Body of pancreas (tissue), 4 donors: ENCODE measurements at regions not wholly inside any gene's neighbourhood (a gene's known extent, or its start where the extent isn't known, plus 50 kb on each side); places are given as distances from the start of the nearest gene placed in this dataset.

ENCODE experiments used
- ATAC-seq: fragments of 150-250 bp; one replicate; pipeline ENCODE4 v1.9.1; 2016
- DNase-seq, 4 donors: peaks; one replicate each; pipeline ENCODE4 v3.0.0-alpha.2; 2019
- H3K27ac ChIP-seq, 4 donors: fragments of 200-600 bp; sonication (generic); 1 replicate in 3 of 4; 2 replicates in 1 of 4; pipeline versions ENCODE4 v1.5.1 to v1.6.1; 2016 to 2019; ENCODE audit warnings: mild to moderate bottlenecking in 1 of 4, mixed read lengths in 1 of 4, moderate library complexity in 1 of 4
- H3K27me3 ChIP-seq, 2 donors: fragments of 200-600 bp; sonication (generic); one replicate each; pipeline ENCODE4 v1.6.0; 2016; ENCODE audit warnings: mild to moderate bottlenecking in 1 of 2
- H3K36me3 ChIP-seq, 2 donors: fragments of 200-600 bp; sonication (generic); replicated peaks in 1 of 2; 2 replicates each; pipeline ENCODE4 v1.5.1; 2016; ENCODE audit warnings: low read depth in 2 of 2; ENCODE audit not compliant: insufficient read depth in 1 of 2
- H3K4me1 ChIP-seq: fragments of 200-600 bp; sonication (generic); one replicate; pipeline ENCODE4 v1.6.0; 2016
- H3K4me3 ChIP-seq, 2 donors: fragments of 200-600 bp; sonication (generic); 1 replicate in 1 of 2; 2 replicates in 1 of 2; pipeline ENCODE4 v1.5.1; 2016 to 2019
- H3K9me3 ChIP-seq, 3 donors: fragments of 200-600 bp; sonication (generic); 1 replicate in 2 of 3; 2 replicates in 1 of 3; pipeline ENCODE4 v1.5.1; 2016
- CTCF ChIP-seq, 7 experiments: fragments of 450-650 bp in 4 of 7; fragments of 200-600 bp in 3 of 7; sonication (generic) in 3 of 7; IDR thresholded peaks; one replicate each; pipeline ENCODE4 v1.5.1; 2016 to 2019; ENCODE audit warnings: antibody characterized with exemption in 7 of 7
- POLR2A ChIP-seq, 3 donors: fragments of 450-650 bp; IDR thresholded peaks; one replicate each; pipeline ENCODE4 v1.6.1; 2016; ENCODE audit warnings: antibody characterized with exemption in 3 of 3, mild to moderate bottlenecking in 2 of 3
- WGBS, 2 donors: methylation state at CpG; one replicate each; pipeline ENCODE4 v1.1.5; 2017; 5-methylcytosine and 5-hydroxymethylcytosine counted together
- intact Hi-C: fragments of 100-400 bp; cut with DNase I; formaldehyde crosslinking; loops from one replicate; pipeline ENCODE4 v1.15.1; 2023

DNA sequence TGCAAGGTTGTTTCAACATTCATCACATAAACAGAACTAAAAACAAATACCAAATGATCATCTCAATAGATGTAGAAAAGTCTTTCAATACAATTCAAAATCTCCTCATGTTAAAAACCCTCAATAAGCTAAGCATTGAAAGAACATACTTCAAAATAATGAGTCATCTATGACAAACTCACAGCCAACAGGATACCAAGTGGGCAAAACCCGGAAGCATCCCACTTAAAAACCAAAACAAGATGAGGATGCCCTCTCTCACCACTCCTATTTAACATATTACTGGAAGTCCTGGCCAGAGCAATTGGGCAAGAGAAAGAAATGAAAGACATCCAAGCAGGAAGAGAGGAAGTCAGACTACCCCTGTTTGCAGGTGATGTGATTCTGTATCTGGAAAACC lies 992.2 kb upstream of the PIK3C3 start:
- H3K9me3 ChIP-seq = no peaks in the 10 kb centered on the region
- no peak for DNase-seq
- no peak overlapping the region for H3K4me3 ChIP-seq
- ATAC-seq = no peak
- H3K4me1 ChIP-seq = no peaks in the 10 kb centered on the region
- no peak overlapping the region for H3K27ac ChIP-seq
- TF ChIP-seq CTCF (IDR thresholded peaks at IDR 0.05) = no peak
- no peak for TF ChIP-seq POLR2A (IDR thresholded peaks at IDR 0.05)
- WGBS, 2 donors = 32 to 60% methylated on average over 1 of the region's 1 CpG
- no peaks in the 10 kb centered on the region for H3K36me3 ChIP-seq
- H3K27me3 ChIP-seq = no peaks in the 10 kb centered on the region
- intact Hi-C loops = no loop called here

DNA sequence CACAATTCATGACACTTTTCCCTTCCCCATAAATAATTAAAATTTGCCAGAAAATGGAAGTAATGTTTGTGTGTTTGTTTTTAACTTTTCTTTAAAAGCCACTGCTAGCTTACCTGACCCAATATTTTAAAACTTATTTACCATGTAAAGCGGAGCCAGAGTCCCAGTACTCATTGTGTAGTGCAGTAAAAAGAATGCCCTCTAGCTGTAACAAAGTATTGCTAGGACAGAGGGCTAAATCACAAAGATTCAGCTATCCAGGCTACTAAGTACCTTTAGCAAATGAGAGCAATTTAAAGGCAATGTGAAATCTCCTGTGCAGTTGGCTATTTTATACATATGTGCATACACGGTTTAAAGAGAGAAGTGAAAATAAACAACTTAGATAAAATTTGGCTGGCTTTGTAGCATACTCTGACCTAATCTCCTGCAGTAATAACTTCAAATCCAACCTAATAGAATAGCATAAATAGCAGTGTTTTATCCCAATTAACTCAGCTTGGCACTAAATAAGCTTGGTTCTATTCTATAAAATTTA lies 997.4 kb upstream of the PIK3C3 start:
- H3K27ac ChIP-seq = no peak overlapping the region
- intact Hi-C loops = no loop called here
- H3K4me1 ChIP-seq = no peaks in the 10 kb centered on the region
- TF ChIP-seq CTCF (IDR thresholded peaks at IDR 0.05) = no peak
- no peak for TF ChIP-seq POLR2A (IDR thresholded peaks at IDR 0.05)
- ATAC-seq (no peak), DNase-seq (no peak)
- no peaks in the 10 kb centered on the region for H3K9me3 ChIP-seq
- no peak overlapping the region for H3K4me3 ChIP-seq
- 34 to 43% methylated on average over 2 of the region's 2 CpGs for WGBS, 2 donors
- H3K27me3 ChIP-seq = no peaks in the 10 kb centered on the region
- H3K36me3 ChIP-seq = no peaks in the 10 kb centered on the region

DNA sequence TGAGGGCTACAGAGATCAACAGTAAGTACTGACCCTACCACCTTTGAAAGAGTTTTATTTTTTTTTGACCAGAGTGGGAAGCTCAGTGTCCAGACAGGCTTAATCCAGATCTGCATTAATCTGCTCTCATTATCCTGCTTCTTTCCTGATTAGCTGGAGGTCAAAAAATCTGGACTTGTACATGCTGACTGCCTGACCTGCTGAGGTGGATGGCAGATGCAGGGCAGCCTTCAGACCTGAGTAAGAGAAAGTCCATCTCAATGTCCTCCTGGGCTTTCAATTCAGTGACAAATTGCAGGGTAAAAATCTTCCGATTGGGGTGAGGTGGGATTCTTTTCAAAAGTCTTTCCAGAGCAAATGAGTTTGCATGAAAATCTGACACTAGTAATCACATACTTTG lies 998.8 kb upstream of the PIK3C3 start:
- ATAC-seq = no peak

GRCh38 chr18:40955351-40955750 lies 999.7 kb upstream of the PIK3C3 start:
- no peak for ATAC-seq
- H3K36me3 ChIP-seq = no peaks in the 10 kb centered on the region
- no peak overlapping the region for H3K4me3 ChIP-seq
- DNase-seq = no peak
- no peaks in the 10 kb centered on the region for H3K9me3 ChIP-seq
- no peak for TF ChIP-seq POLR2A (IDR thresholded peaks at IDR 0.05)
- no peak for TF ChIP-seq CTCF (IDR thresholded peaks at IDR 0.05)
- WGBS, 2 donors = 19 to 45% methylated on average over 2 of the region's 2 CpGs
- no peaks in the 10 kb centered on the region for H3K4me1 ChIP-seq
- H3K27me3 ChIP-seq = no peaks in the 10 kb centered on the region
- intact Hi-C loops = no loop called here
- no peak overlapping the region for H3K27ac ChIP-seq

More for the DNA sequence above, 998.8 kb upstream of the PIK3C3 start:
- TF ChIP-seq CTCF (IDR thresholded peaks at IDR 0.05) = no peak
- TF ChIP-seq POLR2A (IDR thresholded peaks at IDR 0.05) = no peak
- no peak for DNase-seq
- no peak overlapping the region for H3K27ac ChIP-seq
- no peaks in the 10 kb centered on the region for H3K36me3 ChIP-seq
- no peak overlapping the region for H3K4me3 ChIP-seq
- no peaks in the 10 kb centered on the region for H3K9me3 ChIP-seq
- no peaks in the 10 kb centered on the region for H3K4me1 ChIP-seq
- H3K27me3 ChIP-seq = no peaks in the 10 kb centered on the region
- intact Hi-C loops = no loop called here
- WGBS, 2 donors = 29 to 35% methylated on average over 1 of the region's 1 CpG

- no peaks in the 10 kb centered on the region for H3K27me3 ChIP-seq
- no peak overlapping the region for H3K4me3 ChIP-seq
- no peaks in the 10 kb centered on the region for H3K9me3 ChIP-seq
- TF ChIP-seq POLR2A (IDR thresholded peaks at IDR 0.05) (no peak), CTCF (IDR thresholded peaks at IDR 0.05) (no peak)
- WGBS, 2 donors = 40 to 55% methylated on average over 10 of the region's 10 CpGs
- no peaks in the 10 kb centered on the region for H3K36me3 ChIP-seq
- H3K27ac ChIP-seq = no peak overlapping the region
- H3K4me1 ChIP-seq = no peaks in the 10 kb centered on the region
- intact Hi-C loops = no loop called here
- no peak for DNase-seq
- no peak for ATAC-seq
Measured at GRCh38 chr18:40949114-40949950, 1005.7 kb upstream of the PIK3C3 start.
